ENCODE measurements at regions not wholly inside any gene's neighbourhood (a gene's known extent, or its start where the extent isn't known, plus 50 kb on each side); places are given as distances from the start of the nearest gene placed in this dataset.

- TF ChIP-seq POLR2AphosphoS5 (IDR thresholded peaks at IDR 0.05) (no peak), EP300 (IDR thresholded peaks at IDR 0.05; ENCODE audit: low read depth) (no peak), CTCF (IDR thresholded peaks at IDR 0.05) (no peak), POLR2A (IDR thresholded peaks at IDR 0.05) (no peak)
- intact Hi-C loops (cut with DNase I; ENCODE audit: low total_unique reads), result no loop called here
- no peaks in the 10 kb centered on the region for H3K9me3 ChIP-seq
- no peaks in the 10 kb centered on the region for H3K27me3 ChIP-seq
- H3K4me3 ChIP-seq, result no peak overlapping the region
- no peak for DNase-seq
- in situ Hi-C loops (cut with MboI; ENCODE audit: low pct_ligation_motif_present in 1 of 4, low pct_unique_long_range_greater_than_20kb in 1 of 4, low sequenced_read_pairs in 3 of 4), result loop anchor here in 1 of 4 donors (25.0 kb wide), 1 partner anchor 373 kb away; no protein-coding TSS in a partner anchor
- H3K36me3 ChIP-seq, result no peaks in the 10 kb centered on the region
- H3K27ac ChIP-seq, result no peak overlapping the region
- H3K4me1 ChIP-seq, result peaks cover 0 to 23% (median 6%) of the 10 kb centered on the region in 4 donors
Observed at GRCh38 chr2:43114210-43114609, 112.2 kb downstream of the ZFP36L2 start.

GRCh38 chr2:43111788-43112554, 114.4 kb downstream of the ZFP36L2 start:
- Histone ChIP-seq H3K27me3 (no peaks in the 10 kb centered on the region), H3K36me3 (no peaks in the 10 kb centered on the region), H3K4me1 (peaks cover 0 to 44% (median 9%) of the 10 kb centered on the region in 4 donors), H3K27ac (no peak overlapping the region), H3K9me3 (no peaks in the 10 kb centered on the region), H3K4me3 (no peak overlapping the region)
- intact Hi-C loops (cut with DNase I; ENCODE audit: low total_unique reads), result no loop called here
- DNase-seq, result no peak
- WGBS, 2 donors (ENCODE audit: low coverage in 1 of 2), result 87% methylated on average over 7 of the region's 7 CpGs; no CpG with 5 or more reads in 1 of the 2 donors
- in situ Hi-C loops (cut with MboI; ENCODE audit: low pct_ligation_motif_present in 1 of 4, low pct_unique_long_range_greater_than_20kb in 1 of 4, low sequenced_read_pairs in 3 of 4), result loop anchor here in 1 of 4 donors (25.0 kb wide), 1 partner anchor 375 kb away; no protein-coding TSS in a partner anchor
- TF ChIP-seq POLR2A (IDR thresholded peaks at IDR 0.05) (no peak), POLR2AphosphoS5 (IDR thresholded peaks at IDR 0.05) (no peak), CTCF (IDR thresholded peaks at IDR 0.05) (no peak), EP300 (IDR thresholded peaks at IDR 0.05; ENCODE audit: low read depth) (no peak)

GRCh38 chr2:43110442-43110871, 115.9 kb downstream of the ZFP36L2 start:
- in situ Hi-C loops (cut with MboI; ENCODE audit: low pct_ligation_motif_present in 1 of 4, low pct_unique_long_range_greater_than_20kb in 1 of 4, low sequenced_read_pairs in 3 of 4), result loop anchor here in 1 of 4 donors (25.0 kb wide), 1 partner anchor 377 kb away; no protein-coding TSS in a partner anchor
- no peaks in the 10 kb centered on the region for H3K27me3 ChIP-seq
- H3K4me1 ChIP-seq, result peaks cover 11 to 60% (median 23%) of the 10 kb centered on the region in 4 donors
- intact Hi-C loops (cut with DNase I; ENCODE audit: low total_unique reads), result no loop called here
- no peak for DNase-seq
- H3K9me3 ChIP-seq, result no peaks in the 10 kb centered on the region
- no peak overlapping the region for H3K4me3 ChIP-seq
- no peak for TF ChIP-seq POLR2A (IDR thresholded peaks at IDR 0.05)
- no peak for TF ChIP-seq CTCF (IDR thresholded peaks at IDR 0.05)
- no peak for TF ChIP-seq EP300 (IDR thresholded peaks at IDR 0.05; ENCODE audit: low read depth)
- peak; percentile 8 to 44 (median 42) for TF ChIP-seq POLR2AphosphoS5 (IDR thresholded peaks at IDR 0.05)
- H3K36me3 ChIP-seq, result no peaks in the 10 kb centered on the region
- peak overlapping the region; percentile 67 to 84 (median 77) for H3K27ac ChIP-seq
- WGBS, 2 donors (ENCODE audit: low coverage in 1 of 2), result 65 to 83% methylated on average over 2 to 10 of the region's 10 CpGs

GRCh38 chr2:43109261-43109743, 117.1 kb downstream of the ZFP36L2 start:
- in situ Hi-C loops (cut with MboI; ENCODE audit: low pct_ligation_motif_present in 1 of 4, low pct_unique_long_range_greater_than_20kb in 1 of 4, low sequenced_read_pairs in 3 of 4) (loop anchor here in 1 of 4 donors (25.0 kb wide), 1 partner anchor 378 kb away; no protein-coding TSS in a partner anchor), intact Hi-C loops (cut with DNase I; ENCODE audit: low total_unique reads) (no loop called here)
- DNase-seq, result no peak
- peaks cover 12 to 64% (median 24%) of the 10 kb centered on the region in 4 donors for H3K4me1 ChIP-seq
- no peak for TF ChIP-seq CTCF (IDR thresholded peaks at IDR 0.05)
- no peak for TF ChIP-seq POLR2A (IDR thresholded peaks at IDR 0.05)
- TF ChIP-seq POLR2AphosphoS5 (IDR thresholded peaks at IDR 0.05), result no peak
- TF ChIP-seq EP300 (IDR thresholded peaks at IDR 0.05; ENCODE audit: low read depth), result no peak
- H3K4me3 ChIP-seq, result no peak overlapping the region
- H3K27ac ChIP-seq, result peak overlapping the region; percentile 67 to 84 (median 77)
- H3K27me3 ChIP-seq, result no peaks in the 10 kb centered on the region
- H3K9me3 ChIP-seq, result no peaks in the 10 kb centered on the region
- WGBS, 2 donors (ENCODE audit: low coverage in 1 of 2), result 50 to 77% methylated on average over 1 to 2 of the region's 2 CpGs
- no peaks in the 10 kb centered on the region for H3K36me3 ChIP-seq

All from transverse colon (tissue), 4 donors.